Gastrocnemius medialis (tissue), 4 donors: ENCODE measurements at regions not wholly inside any gene's neighbourhood (a gene's known extent, or its start where the extent isn't known, plus 50 kb on each side); places are given as distances from the start of the nearest gene placed in this dataset.

Experiments
- ATAC-seq, 2 donors: fragments of 150-250 bp; one replicate each; pipeline ENCODE4 v1.9.1; 2016
- DNase-seq, 2 donors: peaks; one replicate each; pipeline ENCODE4 v3.0.0-alpha.2; 2019
- H3K27ac ChIP-seq, 4 donors: fragments of 200-600 bp; sonication (generic); 1 replicate in 1 of 4; 2 replicates in 3 of 4; pipeline ENCODE4 v1.5.1; 2016 to 2018; ENCODE audit warnings: mild to moderate bottlenecking in 2 of 4, moderate library complexity in 1 of 4
- H3K27me3 ChIP-seq, 3 donors: fragments of 200-600 bp; sonication (generic) in 2 of 3; 1 replicate in 1 of 3; 2 replicates in 2 of 3; pipeline versions ENCODE4 v1.5.1 to v1.6.0; 2016 to 2019; ENCODE audit warnings: mild to moderate bottlenecking in 1 of 3, moderate library complexity in 1 of 3
- H3K36me3 ChIP-seq, 2 donors: fragments of 200-600 bp; sonication (generic) in 1 of 2; one replicate each; pipeline ENCODE4 v1.5.1; 2017 to 2018
- H3K4me1 ChIP-seq, 2 donors: fragments of 200-600 bp; sonication (generic) in 1 of 2; one replicate each; pipeline ENCODE4 v1.5.1; 2016 to 2017; ENCODE audit warnings: mild to moderate bottlenecking in 2 of 2
- H3K4me3 ChIP-seq, 4 donors: fragments of 200-600 bp; sonication (generic) in 3 of 4; 1 replicate in 1 of 4; 2 replicates in 3 of 4; pipeline ENCODE4 v1.5.1; 2016 to 2019; ENCODE audit warnings: mild to moderate bottlenecking in 2 of 4
- H3K9me3 ChIP-seq, 3 donors: fragments of 200-600 bp; sonication (generic) in 2 of 3; 1 replicate in 1 of 3; 2 replicates in 2 of 3; pipeline ENCODE4 v1.5.1; 2016 to 2019
- POLR2A ChIP-seq, 2 donors: fragments of 450-650 bp; IDR thresholded peaks; one replicate each; pipeline ENCODE4 v1.6.1; 2017; ENCODE audit warnings: antibody characterized with exemption in 2 of 2, mild to moderate bottlenecking in 2 of 2, moderate library complexity in 2 of 2
- in situ Hi-C, 4 donors: fragments of 200-750 bp; cut with MboI; loops; one replicate each; pipeline versions ENCODE4 v1.15.0 to v1.8.0; 2017; ENCODE audit warnings: low sequenced_read_pairs in 4 of 4
- intact Hi-C: fragments of 100-400 bp; cut with DNase I; formaldehyde crosslinking; loops from one replicate; pipeline ENCODE4 v1.15.1; 2023; ENCODE audit warnings: low total_unique reads
- TF ChIP-seq, protein P1 (sequence below), 5 experiments: fragments of 450-650 bp in 3 of 5; fragments of 200-600 bp in 2 of 5; sonication (generic) in 2 of 5; IDR thresholded peaks in 4 of 5; conservative IDR thresholded peaks in 1 of 5; 1 replicate in 4 of 5; 2 replicates in 1 of 5; pipeline ENCODE4 v1.5.1; 2016 to 2019; ENCODE audit warnings: antibody characterized with exemption in 5 of 5, mild to moderate bottlenecking in 3 of 5, moderate library complexity in 3 of 5

- H3K9me3 ChIP-seq: no peaks in the 10 kb centered on the region
- intact Hi-C loops: no loop called here
- ATAC-seq (no peak), DNase-seq (no peak)
- H3K4me1 ChIP-seq: no peaks in the 10 kb centered on the region
- no peak overlapping the region for H3K27ac ChIP-seq
- TF ChIP-seq, protein P1, sequence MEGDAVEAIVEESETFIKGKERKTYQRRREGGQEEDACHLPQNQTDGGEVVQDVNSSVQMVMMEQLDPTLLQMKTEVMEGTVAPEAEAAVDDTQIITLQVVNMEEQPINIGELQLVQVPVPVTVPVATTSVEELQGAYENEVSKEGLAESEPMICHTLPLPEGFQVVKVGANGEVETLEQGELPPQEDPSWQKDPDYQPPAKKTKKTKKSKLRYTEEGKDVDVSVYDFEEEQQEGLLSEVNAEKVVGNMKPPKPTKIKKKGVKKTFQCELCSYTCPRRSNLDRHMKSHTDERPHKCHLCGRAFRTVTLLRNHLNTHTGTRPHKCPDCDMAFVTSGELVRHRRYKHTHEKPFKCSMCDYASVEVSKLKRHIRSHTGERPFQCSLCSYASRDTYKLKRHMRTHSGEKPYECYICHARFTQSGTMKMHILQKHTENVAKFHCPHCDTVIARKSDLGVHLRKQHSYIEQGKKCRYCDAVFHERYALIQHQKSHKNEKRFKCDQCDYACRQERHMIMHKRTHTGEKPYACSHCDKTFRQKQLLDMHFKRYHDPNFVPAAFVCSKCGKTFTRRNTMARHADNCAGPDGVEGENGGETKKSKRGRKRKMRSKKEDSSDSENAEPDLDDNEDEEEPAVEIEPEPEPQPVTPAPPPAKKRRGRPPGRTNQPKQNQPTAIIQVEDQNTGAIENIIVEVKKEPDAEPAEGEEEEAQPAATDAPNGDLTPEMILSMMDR (IDR thresholded peaks at IDR 0.05 in 4 of 5, conservative IDR thresholded peaks at IDR 0.05 in 1 of 5): no peak
- no peak for TF ChIP-seq POLR2A (IDR thresholded peaks at IDR 0.05)
- no peak overlapping the region for H3K4me3 ChIP-seq
- in situ Hi-C loops: no loop called here
- no peaks in the 10 kb centered on the region for H3K36me3 ChIP-seq
- no peaks in the 10 kb centered on the region for H3K27me3 ChIP-seq
These were observed 1140.8 kb upstream of the CELF4 start for GRCh38 chr18:38706373-38706772.

DNA sequence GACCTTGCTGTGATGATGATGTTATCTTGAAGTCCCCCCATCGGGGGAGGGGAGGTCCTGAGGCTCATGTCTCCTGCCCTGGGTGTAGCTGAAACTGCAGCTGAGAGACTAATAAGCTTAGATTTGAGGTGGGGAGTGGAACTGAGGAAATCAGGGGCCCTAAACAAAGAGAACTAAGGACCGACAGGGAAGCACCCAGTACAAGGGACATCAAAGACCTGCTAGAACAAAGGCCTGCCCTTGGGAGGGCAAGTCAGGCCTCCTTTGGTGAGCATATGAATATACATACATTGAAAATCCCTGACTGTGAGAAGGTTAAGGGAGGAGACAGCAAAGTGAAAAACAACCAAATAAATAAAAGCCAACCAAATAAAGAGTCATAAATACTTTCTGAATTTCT lies 1132.5 kb upstream of the CELF4 start:
- in situ Hi-C loops: no loop called here
- no peaks in the 10 kb centered on the region for H3K9me3 ChIP-seq
- H3K36me3 ChIP-seq: no peaks in the 10 kb centered on the region
- H3K4me3 ChIP-seq: no peak overlapping the region
- no peaks in the 10 kb centered on the region for H3K4me1 ChIP-seq
- ATAC-seq (no peak), DNase-seq (no peak)
- TF ChIP-seq POLR2A (IDR thresholded peaks at IDR 0.05): no peak
- TF ChIP-seq, protein P1 (IDR thresholded peaks at IDR 0.05 in 4 of 5, conservative IDR thresholded peaks at IDR 0.05 in 1 of 5): no peak
- intact Hi-C loops: no loop called here
- no peak overlapping the region for H3K27ac ChIP-seq
- H3K27me3 ChIP-seq: no peaks in the 10 kb centered on the region

DNA sequence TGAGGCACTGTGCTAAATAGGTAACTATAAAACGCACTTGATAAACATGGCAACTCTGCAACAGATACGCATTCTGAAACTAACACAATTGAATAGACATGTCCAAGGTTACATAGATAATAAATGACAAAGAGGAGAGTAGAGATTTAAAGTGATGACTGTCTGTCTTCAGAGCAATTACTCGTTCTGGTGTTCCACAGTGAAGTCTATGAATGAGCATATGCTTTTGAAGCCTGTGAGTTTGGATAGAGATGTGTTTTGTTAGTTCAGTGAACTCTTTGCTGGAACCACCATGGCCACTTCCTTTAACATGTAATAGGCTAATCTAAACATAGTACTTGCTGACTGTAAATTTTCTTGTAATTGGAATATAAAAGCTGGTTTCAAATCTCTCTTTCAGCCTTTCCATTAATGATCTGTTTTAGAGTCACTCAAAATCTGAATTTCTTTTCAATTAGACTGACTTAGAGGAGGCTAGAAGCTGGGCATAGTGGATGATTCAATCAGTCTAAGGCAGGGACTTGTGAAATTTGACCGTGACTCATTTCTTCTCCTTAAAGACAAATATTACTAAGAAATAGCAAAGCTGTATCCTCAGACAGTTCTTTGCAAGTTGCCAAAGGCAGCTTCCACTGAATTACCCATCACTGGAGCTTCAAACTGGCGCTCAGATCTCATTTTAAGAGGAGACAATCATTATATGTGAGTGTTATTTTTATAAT lies 1130.1 kb upstream of the CELF4 start:
- in situ Hi-C loops: no loop called here
- Histone ChIP-seq H3K36me3 (no peaks in the 10 kb centered on the region), H3K4me1 (no peaks in the 10 kb centered on the region), H3K27ac (no peak overlapping the region), H3K9me3 (no peaks in the 10 kb centered on the region), H3K4me3 (no peak overlapping the region), H3K27me3 (no peaks in the 10 kb centered on the region)
- intact Hi-C loops: no loop called here
- DNase-seq: no peak
- TF ChIP-seq POLR2A (IDR thresholded peaks at IDR 0.05): no peak
- TF ChIP-seq, protein P1 (IDR thresholded peaks at IDR 0.05 in 4 of 5, conservative IDR thresholded peaks at IDR 0.05 in 1 of 5): no peak
- ATAC-seq: no peak

DNA sequence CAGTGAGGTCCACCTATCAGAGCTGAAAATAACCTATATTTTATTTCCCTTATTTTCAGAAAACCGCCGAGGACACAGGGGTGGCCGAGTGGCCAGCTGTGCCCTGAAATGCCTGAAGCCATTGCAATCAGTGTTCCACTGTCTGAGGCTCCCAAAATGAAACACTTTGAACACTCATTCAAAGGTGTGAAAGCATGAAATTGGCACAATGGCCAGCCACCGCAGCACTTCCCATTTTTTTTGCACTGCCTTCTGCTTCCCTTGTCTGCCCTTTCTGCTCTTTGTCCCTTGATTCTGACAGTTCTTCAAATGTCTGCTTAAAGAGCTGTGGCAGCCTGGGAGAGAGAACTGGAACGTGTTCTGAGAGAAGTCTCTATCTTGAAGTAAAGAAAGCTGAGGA lies 1127.5 kb upstream of the CELF4 start:
- in situ Hi-C loops: no loop called here
- H3K9me3 ChIP-seq: no peaks in the 10 kb centered on the region
- intact Hi-C loops: no loop called here
- H3K4me3 ChIP-seq: no peak overlapping the region
- TF ChIP-seq, protein P1 (IDR thresholded peaks at IDR 0.05 in 4 of 5, conservative IDR thresholded peaks at IDR 0.05 in 1 of 5): no peak
- TF ChIP-seq POLR2A (IDR thresholded peaks at IDR 0.05): no peak
- no peaks in the 10 kb centered on the region for H3K27me3 ChIP-seq
- H3K36me3 ChIP-seq: no peaks in the 10 kb centered on the region
- no peak for ATAC-seq
- no peaks in the 10 kb centered on the region for H3K4me1 ChIP-seq
- DNase-seq: no peak
- no peak overlapping the region for H3K27ac ChIP-seq

DNA sequence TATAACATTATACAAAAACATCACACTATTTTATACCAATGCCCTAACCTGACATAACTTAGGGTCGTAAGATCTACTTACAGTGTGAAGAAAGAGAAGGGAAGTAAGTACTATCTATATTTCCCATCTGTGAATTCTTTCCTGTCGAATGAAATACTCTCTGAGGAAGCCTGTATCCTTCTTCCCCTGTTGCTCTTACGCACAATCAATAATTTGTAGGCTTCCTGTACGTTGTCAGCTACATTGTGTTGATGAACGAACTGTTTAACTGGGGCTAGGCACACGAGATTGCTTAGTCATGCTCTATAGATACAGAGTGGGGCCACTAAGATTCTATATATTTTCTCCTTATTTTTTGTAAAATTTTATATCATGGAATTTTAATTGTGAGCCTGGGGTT lies 1125.0 kb upstream of the CELF4 start:
- in situ Hi-C loops: no loop called here
- TF ChIP-seq, protein P1 (IDR thresholded peaks at IDR 0.05 in 4 of 5, conservative IDR thresholded peaks at IDR 0.05 in 1 of 5): no peak
- H3K4me3 ChIP-seq: no peak overlapping the region
- H3K4me1 ChIP-seq: no peaks in the 10 kb centered on the region
- H3K27me3 ChIP-seq: no peaks in the 10 kb centered on the region
- intact Hi-C loops: no loop called here
- no peaks in the 10 kb centered on the region for H3K9me3 ChIP-seq
- no peak overlapping the region for H3K27ac ChIP-seq
- DNase-seq (no peak), ATAC-seq (no peak)
- H3K36me3 ChIP-seq: no peaks in the 10 kb centered on the region
